Astrocyte (in vitro differentiated cells and primary cell): ENCODE measurements at regions not wholly inside any gene's neighbourhood (a gene's known extent, or its start where the extent isn't known, plus 50 kb on each side); places are given as distances from the start of the nearest gene placed in this dataset.

Experiments used
- CTCF ChIP-seq: IDR thresholded peaks from 2 replicates; pipeline ENCODE4 v1.5.1; 2011; ENCODE audit warnings: low read depth, mild to moderate bottlenecking, inconsistent platforms, low read length, moderate library complexity; ENCODE audit not compliant: insufficient read depth
- EZH2 ChIP-seq: IDR thresholded peaks from 2 replicates; pipeline ENCODE4 v1.6.1; 2012; ENCODE audit warnings: mild to moderate bottlenecking, low read length, inconsistent platforms; ENCODE audit not compliant: insufficient read depth

GRCh38 chr5:3359642-3360041 is 236.0 kb upstream of the IRX1 start:
- TF ChIP-seq CTCF = no peak
- no peak for TF ChIP-seq EZH2
